Mesothelial cell of epicardium (in vitro differentiated cells): ENCODE measurements at regions not wholly inside any gene's neighbourhood (a gene's known extent, or its start where the extent isn't known, plus 50 kb on each side); places are given as distances from the start of the nearest gene placed in this dataset.

Experiments
- DNase-seq, 2 experiments: peaks; one replicate each; pipeline ENCODE4 v3.0.0; 2021; ENCODE audit warnings: low spot score in 2 of 2; ENCODE audit not compliant: unreplicated experiment in 2 of 2
- H3K27ac Mint-ChIP-seq: 2 replicates; pipeline ENCODE4 v1.8.0; 2021; ENCODE audit warnings: mixed read lengths
- H3K27me3 Mint-ChIP-seq: 2 replicates; pipeline ENCODE4 v1.8.0; 2021; ENCODE audit warnings: low read depth, mixed read lengths
- H3K36me3 Mint-ChIP-seq: 2 replicates; pipeline ENCODE4 v1.8.0; 2021; ENCODE audit warnings: mixed read lengths
- H3K4me1 Mint-ChIP-seq: 2 replicates; pipeline ENCODE4 v1.8.0; 2021; ENCODE audit warnings: mixed read lengths
- H3K4me3 Mint-ChIP-seq: 2 replicates; pipeline ENCODE4 v1.8.0; 2021; ENCODE audit warnings: mild to moderate bottlenecking, moderate library complexity, mixed read lengths
- H3K9me3 Mint-ChIP-seq: 2 replicates; pipeline ENCODE4 v1.8.0; 2021; ENCODE audit warnings: mixed read lengths
- CTCF ChIP-seq: fragments of 200-600 bp; sonication (generic); IDR thresholded peaks from one replicate; pipeline ENCODE4 v1.5.0; 2021; ENCODE audit warnings: antibody characterized with exemption; ENCODE audit not compliant: unreplicated experiment

- Mint-ChIP-seq H3K4me1 (no peaks in the 10 kb centered on the region), H3K27ac (no peak overlapping the region), H3K27me3 (peaks cover 29% of the 10 kb centered on the region), H3K9me3 (no peaks in the 10 kb centered on the region), H3K4me3 (no peak overlapping the region), H3K36me3 (no peaks in the 10 kb centered on the region)
- no peak for TF ChIP-seq CTCF
- no peak for DNase-seq
Observed at GRCh38 chr17:51563961-51564360, 303.6 kb downstream of the UTP18 start.

DNA sequence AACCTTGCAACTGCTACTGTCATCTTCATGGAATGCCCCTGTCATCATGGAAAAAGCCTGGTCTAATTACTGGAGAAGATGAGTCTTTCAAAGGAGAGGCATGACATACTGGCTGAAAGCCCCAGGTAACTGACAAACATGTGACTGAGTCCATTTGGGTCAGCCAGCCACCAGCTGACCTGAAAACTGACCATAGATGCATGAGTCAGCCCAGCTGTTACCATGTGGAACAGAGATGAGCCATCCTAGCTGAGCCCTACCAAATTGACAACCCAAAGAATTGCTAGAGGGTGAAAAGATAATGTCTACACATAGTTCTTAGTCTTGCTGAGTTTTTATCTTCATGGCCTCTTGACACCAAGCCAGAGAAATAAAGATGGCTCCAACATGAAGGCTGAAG lies 311.8 kb downstream of the UTP18 start:
- TF ChIP-seq CTCF: no peak
- Mint-ChIP-seq H3K36me3 (no peaks in the 10 kb centered on the region), H3K4me1 (no peaks in the 10 kb centered on the region), H3K27me3 (peaks cover 11% of the 10 kb centered on the region), H3K4me3 (no peak overlapping the region), H3K27ac (no peak overlapping the region), H3K9me3 (peaks cover 16% of the 10 kb centered on the region)
- no peak for DNase-seq
